Liver (tissue), 8 donors: ENCODE measurements at regions not wholly inside any gene's neighbourhood (a gene's known extent, or its start where the extent isn't known, plus 50 kb on each side); places are given as distances from the start of the nearest gene placed in this dataset.

Source experiments
- DNase-seq: peaks from one replicate; pipeline ENCODE4 v3.0.0-alpha.2; 2017; ENCODE audit warnings: low spot score
- H3K27ac ChIP-seq, 2 donors: one replicate each; pipeline ENCODE4 v1.7.0; 2013; ENCODE audit warnings: inconsistent platforms in 2 of 2, low read length in 2 of 2, control low read depth in 1 of 2, low read depth in 1 of 2, mild to moderate bottlenecking in 1 of 2
- H3K27me3 ChIP-seq, 4 donors: one replicate each; pipeline versions ENCODE4 v1.6.1 to v1.7.0; 2013; ENCODE audit warnings: low read length in 3 of 4, inconsistent platforms in 1 of 4, mild to moderate bottlenecking in 1 of 4, moderate library complexity in 1 of 4; ENCODE audit not compliant: control insufficient read depth in 4 of 4, insufficient read depth in 4 of 4
- H3K36me3 ChIP-seq, 4 donors: one replicate each; pipeline versions ENCODE4 v1.6.1 to v1.7.0; 2013; ENCODE audit warnings: low read length in 3 of 4, mild to moderate bottlenecking in 3 of 4, low read depth in 1 of 4, moderate library complexity in 1 of 4; ENCODE audit not compliant: control insufficient read depth in 4 of 4, insufficient read depth in 3 of 4
- H3K4me1 ChIP-seq, 4 donors: one replicate each; pipeline versions ENCODE4 v1.6.1 to v1.7.0; 2013; ENCODE audit warnings: low read length in 3 of 4, mild to moderate bottlenecking in 3 of 4, moderate library complexity in 1 of 4; ENCODE audit not compliant: control insufficient read depth in 4 of 4, insufficient read depth in 4 of 4
- H3K4me3 ChIP-seq, 3 donors: one replicate each; pipeline versions ENCODE4 v1.6.1 to v1.7.0; 2013; ENCODE audit warnings: low read length in 3 of 3, control low read depth in 1 of 3, low read depth in 1 of 3, mild to moderate bottlenecking in 1 of 3
- H3K9ac ChIP-seq, 2 donors: one replicate each; pipeline ENCODE4 v1.7.0; 2013; ENCODE audit warnings: low read length in 2 of 2, mild to moderate bottlenecking in 2 of 2, moderate library complexity in 2 of 2, control low read depth in 1 of 2, low read depth in 1 of 2
- H3K9me3 ChIP-seq, 4 donors: one replicate each; pipeline versions ENCODE4 v1.6.1 to v1.7.0; 2013; ENCODE audit warnings: low read length in 3 of 4; ENCODE audit not compliant: control insufficient read depth in 4 of 4
- EGR1 ChIP-seq, 2 donors: IDR thresholded peaks; 2 replicates each; pipeline ENCODE4 v1.6.1; 2016 to 2018; ENCODE audit warnings: antibody characterized with exemption in 2 of 2, low read depth in 2 of 2
- GABPA ChIP-seq, 2 donors: IDR thresholded peaks in 1 of 2; conservative IDR thresholded peaks in 1 of 2; 2 replicates each; pipeline ENCODE4 v1.6.1; 2016; ENCODE audit warnings: antibody characterized with exemption in 2 of 2, mild to moderate bottlenecking in 1 of 2, moderate library complexity in 1 of 2
- HNF4A ChIP-seq, 2 donors: conservative IDR thresholded peaks; 2 replicates each; pipeline ENCODE4 v1.6.1; 2016; ENCODE audit warnings: antibody characterized with exemption in 2 of 2, mild to moderate bottlenecking in 2 of 2
- HNF4G ChIP-seq: IDR thresholded peaks from 2 replicates; pipeline ENCODE4 v1.6.1; 2016; ENCODE audit warnings: antibody characterized with exemption
- JUND ChIP-seq, 2 donors: IDR thresholded peaks; 2 replicates each; pipeline ENCODE4 v1.6.1; 2016; ENCODE audit warnings: antibody characterized with exemption in 2 of 2
- RAD21 ChIP-seq, 2 donors: IDR thresholded peaks; 2 replicates each; pipeline ENCODE4 v1.6.1; 2016; ENCODE audit warnings: antibody characterized with exemption in 2 of 2, mild to moderate bottlenecking in 2 of 2
- RXRA ChIP-seq, 2 donors: IDR thresholded peaks; 2 replicates each; pipeline ENCODE4 v1.6.1; 2017 to 2018; ENCODE audit warnings: antibody characterized with exemption in 2 of 2, mild to moderate bottlenecking in 1 of 2
- SP1 ChIP-seq: IDR thresholded peaks from 2 replicates; pipeline ENCODE4 v1.6.1; 2018; ENCODE audit warnings: antibody characterized with exemption, mild to moderate bottlenecking
- TAF1 ChIP-seq: conservative IDR thresholded peaks from 2 replicates; pipeline ENCODE4 v1.6.1; 2016; ENCODE audit warnings: antibody characterized with exemption, mild to moderate bottlenecking
- YY1 ChIP-seq: IDR thresholded peaks from 2 replicates; pipeline ENCODE4 v1.6.1; 2016; ENCODE audit warnings: antibody characterized with exemption, mild to moderate bottlenecking
- WGBS: extraction: QIAGEN DNeasy Blood & Tissue Kit; methylation state at CpG from one replicate; pipeline ENCODE4 v1.1.7; 2013; 5-methylcytosine and 5-hydroxymethylcytosine counted together
- TF ChIP-seq, protein P1 (sequence below): fragments of 150-350 bp; IDR thresholded peaks from 2 replicates; pipeline ENCODE4 v1.5.1; 2017; ENCODE audit warnings: improper control_type of control experiment, low read depth, low read length; ENCODE audit not compliant: missing input control
- TF ChIP-seq, protein P2 (sequence below): IDR thresholded peaks from 2 replicates; pipeline ENCODE4 v1.6.1; 2016; ENCODE audit warnings: antibody characterized with exemption
- TF ChIP-seq, protein P3 (sequence below): IDR thresholded peaks from 2 replicates; pipeline ENCODE4 v1.6.1; 2016; ENCODE audit warnings: antibody characterized with exemption, mild to moderate bottlenecking
- TF ChIP-seq, protein P4 (sequence below): IDR thresholded peaks from 2 replicates; pipeline ENCODE4 v1.6.1; 2016; ENCODE audit warnings: antibody characterized with exemption
- donor health status: healthy.
- donor health status: healthy.
- donor health status: healthy.
- donor health status: healthy.
- donor health status: healthy.

DNA sequence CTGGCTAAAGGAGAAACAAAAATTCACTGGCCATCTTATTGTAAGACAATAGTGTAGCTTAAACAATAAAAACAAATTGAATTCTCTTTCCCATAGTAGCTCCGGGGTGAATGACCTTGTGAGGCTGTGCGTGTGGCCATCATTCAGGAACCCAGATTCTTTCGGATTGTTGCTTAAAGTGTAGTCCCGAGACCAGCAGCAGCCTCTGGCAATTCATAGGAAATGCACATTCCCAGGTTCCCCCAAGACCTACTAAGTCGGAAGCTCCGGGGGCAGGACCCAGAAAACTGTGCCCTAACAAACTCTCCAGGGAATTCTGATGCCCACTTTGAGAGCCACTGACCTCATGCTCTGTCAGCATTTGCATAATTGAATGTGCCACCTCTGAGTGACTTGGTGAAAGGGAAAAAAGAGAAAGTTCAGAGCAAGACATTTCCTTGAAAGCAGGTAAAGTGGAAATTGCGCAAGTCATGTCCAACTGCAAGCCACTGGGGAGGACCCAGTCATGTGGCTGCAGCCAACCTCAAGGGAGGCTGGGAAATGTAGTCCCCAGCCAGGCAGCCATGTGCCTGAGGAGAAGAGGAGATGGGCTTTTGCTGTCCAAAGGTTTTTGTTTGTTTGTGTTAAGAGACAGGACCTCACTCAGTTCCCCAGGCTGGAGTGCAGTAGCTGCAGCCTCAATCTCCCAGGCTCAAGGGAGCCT lies 50.7 kb upstream of the PNMA8B start:
- DNase-seq, result no peak

DNA sequence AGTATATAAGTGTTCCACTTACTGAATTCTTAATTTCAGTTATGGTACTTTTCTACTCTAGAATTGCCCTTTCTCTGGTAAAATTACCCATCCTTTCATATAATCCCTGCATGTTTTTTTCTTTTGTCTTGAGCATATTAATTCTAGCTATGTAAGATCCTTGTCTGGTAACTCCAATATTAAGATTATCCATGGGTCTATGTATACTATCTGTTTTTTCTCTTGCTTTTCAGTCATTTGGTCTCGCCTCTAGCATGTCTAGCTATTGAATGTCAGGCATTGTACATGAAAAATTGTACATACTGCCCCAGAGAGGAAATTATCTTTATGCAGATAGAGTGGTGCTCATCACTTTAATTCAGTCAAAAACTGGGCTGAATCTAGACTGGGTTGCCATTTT lies 50.4 kb upstream of the CALM3 start:
- no peak for DNase-seq
- Histone ChIP-seq H3K27ac (no peak overlapping the region), H3K27me3 (no peaks in the 10 kb centered on the region), H3K36me3 (no peaks in the 10 kb centered on the region), H3K9me3 (peaks cover 0 to 3% (median 1%) of the 10 kb centered on the region in 4 donors), H3K4me3 (no peak overlapping the region), H3K9ac (no peak overlapping the region), H3K4me1 (peaks cover 0 to 5% (median 4%) of the 10 kb centered on the region in 4 donors)
- WGBS, result 88% methylated on average over 1 of the region's 1 CpG
- TF ChIP-seq TAF1 (no peak), GABPA (IDR thresholded peaks at IDR 0.05 in 1 of 2, conservative IDR thresholded peaks at IDR 0.05 in 1 of 2) (no peak), SP1 (no peak), EGR1 (IDR thresholded peaks at IDR 0.05; ENCODE audit: low read depth in 2 of 2) (no peak), HNF4G (no peak), HNF4A (conservative IDR thresholded peaks at IDR 0.05) (no peak), RAD21 (IDR thresholded peaks at IDR 0.05) (no peak), JUND (IDR thresholded peaks at IDR 0.05) (no peak)
- TF ChIP-seq, protein P1, sequence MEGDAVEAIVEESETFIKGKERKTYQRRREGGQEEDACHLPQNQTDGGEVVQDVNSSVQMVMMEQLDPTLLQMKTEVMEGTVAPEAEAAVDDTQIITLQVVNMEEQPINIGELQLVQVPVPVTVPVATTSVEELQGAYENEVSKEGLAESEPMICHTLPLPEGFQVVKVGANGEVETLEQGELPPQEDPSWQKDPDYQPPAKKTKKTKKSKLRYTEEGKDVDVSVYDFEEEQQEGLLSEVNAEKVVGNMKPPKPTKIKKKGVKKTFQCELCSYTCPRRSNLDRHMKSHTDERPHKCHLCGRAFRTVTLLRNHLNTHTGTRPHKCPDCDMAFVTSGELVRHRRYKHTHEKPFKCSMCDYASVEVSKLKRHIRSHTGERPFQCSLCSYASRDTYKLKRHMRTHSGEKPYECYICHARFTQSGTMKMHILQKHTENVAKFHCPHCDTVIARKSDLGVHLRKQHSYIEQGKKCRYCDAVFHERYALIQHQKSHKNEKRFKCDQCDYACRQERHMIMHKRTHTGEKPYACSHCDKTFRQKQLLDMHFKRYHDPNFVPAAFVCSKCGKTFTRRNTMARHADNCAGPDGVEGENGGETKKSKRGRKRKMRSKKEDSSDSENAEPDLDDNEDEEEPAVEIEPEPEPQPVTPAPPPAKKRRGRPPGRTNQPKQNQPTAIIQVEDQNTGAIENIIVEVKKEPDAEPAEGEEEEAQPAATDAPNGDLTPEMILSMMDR, result no peak
- TF ChIP-seq, protein P2, sequence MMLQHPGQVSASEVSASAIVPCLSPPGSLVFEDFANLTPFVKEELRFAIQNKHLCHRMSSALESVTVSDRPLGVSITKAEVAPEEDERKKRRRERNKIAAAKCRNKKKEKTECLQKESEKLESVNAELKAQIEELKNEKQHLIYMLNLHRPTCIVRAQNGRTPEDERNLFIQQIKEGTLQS, result no peak
- TF ChIP-seq, protein P3, sequence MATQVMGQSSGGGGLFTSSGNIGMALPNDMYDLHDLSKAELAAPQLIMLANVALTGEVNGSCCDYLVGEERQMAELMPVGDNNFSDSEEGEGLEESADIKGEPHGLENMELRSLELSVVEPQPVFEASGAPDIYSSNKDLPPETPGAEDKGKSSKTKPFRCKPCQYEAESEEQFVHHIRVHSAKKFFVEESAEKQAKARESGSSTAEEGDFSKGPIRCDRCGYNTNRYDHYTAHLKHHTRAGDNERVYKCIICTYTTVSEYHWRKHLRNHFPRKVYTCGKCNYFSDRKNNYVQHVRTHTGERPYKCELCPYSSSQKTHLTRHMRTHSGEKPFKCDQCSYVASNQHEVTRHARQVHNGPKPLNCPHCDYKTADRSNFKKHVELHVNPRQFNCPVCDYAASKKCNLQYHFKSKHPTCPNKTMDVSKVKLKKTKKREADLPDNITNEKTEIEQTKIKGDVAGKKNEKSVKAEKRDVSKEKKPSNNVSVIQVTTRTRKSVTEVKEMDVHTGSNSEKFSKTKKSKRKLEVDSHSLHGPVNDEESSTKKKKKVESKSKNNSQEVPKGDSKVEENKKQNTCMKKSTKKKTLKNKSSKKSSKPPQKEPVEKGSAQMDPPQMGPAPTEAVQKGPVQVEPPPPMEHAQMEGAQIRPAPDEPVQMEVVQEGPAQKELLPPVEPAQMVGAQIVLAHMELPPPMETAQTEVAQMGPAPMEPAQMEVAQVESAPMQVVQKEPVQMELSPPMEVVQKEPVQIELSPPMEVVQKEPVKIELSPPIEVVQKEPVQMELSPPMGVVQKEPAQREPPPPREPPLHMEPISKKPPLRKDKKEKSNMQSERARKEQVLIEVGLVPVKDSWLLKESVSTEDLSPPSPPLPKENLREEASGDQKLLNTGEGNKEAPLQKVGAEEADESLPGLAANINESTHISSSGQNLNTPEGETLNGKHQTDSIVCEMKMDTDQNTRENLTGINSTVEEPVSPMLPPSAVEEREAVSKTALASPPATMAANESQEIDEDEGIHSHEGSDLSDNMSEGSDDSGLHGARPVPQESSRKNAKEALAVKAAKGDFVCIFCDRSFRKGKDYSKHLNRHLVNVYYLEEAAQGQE, result no peak

More for the DNA sequence above, 50.7 kb upstream of the PNMA8B start:
- TF ChIP-seq GABPA (IDR thresholded peaks at IDR 0.05 in 1 of 2, conservative IDR thresholded peaks at IDR 0.05 in 1 of 2), result peak in 1 of 2 donors; percentile 58
- peak in 1 of 2 donors; percentile 29 for TF ChIP-seq JUND (IDR thresholded peaks at IDR 0.05)
- TF ChIP-seq, protein P2, result no peak
- TF ChIP-seq YY1, result peak; percentile 86
- TF ChIP-seq RXRA (IDR thresholded peaks at IDR 0.05), result peak; percentile 40 to 43
- TF ChIP-seq, protein P4, sequence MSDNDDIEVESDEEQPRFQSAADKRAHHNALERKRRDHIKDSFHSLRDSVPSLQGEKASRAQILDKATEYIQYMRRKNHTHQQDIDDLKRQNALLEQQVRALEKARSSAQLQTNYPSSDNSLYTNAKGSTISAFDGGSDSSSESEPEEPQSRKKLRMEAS, result peak; percentile 77
- peak; percentile 9 to 18 for TF ChIP-seq HNF4A (conservative IDR thresholded peaks at IDR 0.05)
- TF ChIP-seq HNF4G, result no peak
- peak overlapping the region; percentile 50 to 79 (median 70) for H3K4me3 ChIP-seq
- peaks cover 0 to 3% (median 1%) of the 10 kb centered on the region in 4 donors for H3K9me3 ChIP-seq
- H3K4me1 ChIP-seq, result peaks cover 0 to 5% (median 4%) of the 10 kb centered on the region in 4 donors
- H3K27ac ChIP-seq, result no peak overlapping the region
- H3K9ac ChIP-seq, result peak overlapping the region; percentile 30 to 53
- no peaks in the 10 kb centered on the region for H3K36me3 ChIP-seq
- 30% methylated on average over 7 of the region's 7 CpGs for WGBS
- no peaks in the 10 kb centered on the region for H3K27me3 ChIP-seq
